ENCODE measurements at regions not wholly inside any gene's neighbourhood (a gene's known extent, or its start where the extent isn't known, plus 50 kb on each side); places are given as distances from the start of the nearest gene placed in this dataset.

DNA sequence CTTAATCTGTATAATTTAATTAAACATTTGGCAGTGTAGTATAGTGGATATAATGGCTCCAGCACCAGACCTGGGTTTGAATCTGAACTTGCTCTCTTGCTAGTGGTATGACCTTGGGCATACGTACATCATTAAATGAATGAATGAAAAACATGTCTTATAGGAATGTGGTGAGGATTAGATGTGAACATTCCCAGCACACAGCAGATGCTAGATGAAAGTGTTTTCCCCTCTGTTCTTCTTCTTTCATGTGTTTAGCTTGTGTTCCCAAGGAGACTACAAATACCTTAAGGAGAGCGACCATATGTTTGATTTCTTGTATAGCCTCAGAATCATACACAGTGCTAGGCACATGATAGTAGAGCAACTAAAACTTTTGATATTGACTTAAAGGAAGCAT, 56.5 kb downstream of the CT47B1 start:
- H3K4me1 ChIP-seq (ENCODE audit: insufficient read depth) = no peaks in the 10 kb centered on the region
- TF ChIP-seq, protein P1, sequence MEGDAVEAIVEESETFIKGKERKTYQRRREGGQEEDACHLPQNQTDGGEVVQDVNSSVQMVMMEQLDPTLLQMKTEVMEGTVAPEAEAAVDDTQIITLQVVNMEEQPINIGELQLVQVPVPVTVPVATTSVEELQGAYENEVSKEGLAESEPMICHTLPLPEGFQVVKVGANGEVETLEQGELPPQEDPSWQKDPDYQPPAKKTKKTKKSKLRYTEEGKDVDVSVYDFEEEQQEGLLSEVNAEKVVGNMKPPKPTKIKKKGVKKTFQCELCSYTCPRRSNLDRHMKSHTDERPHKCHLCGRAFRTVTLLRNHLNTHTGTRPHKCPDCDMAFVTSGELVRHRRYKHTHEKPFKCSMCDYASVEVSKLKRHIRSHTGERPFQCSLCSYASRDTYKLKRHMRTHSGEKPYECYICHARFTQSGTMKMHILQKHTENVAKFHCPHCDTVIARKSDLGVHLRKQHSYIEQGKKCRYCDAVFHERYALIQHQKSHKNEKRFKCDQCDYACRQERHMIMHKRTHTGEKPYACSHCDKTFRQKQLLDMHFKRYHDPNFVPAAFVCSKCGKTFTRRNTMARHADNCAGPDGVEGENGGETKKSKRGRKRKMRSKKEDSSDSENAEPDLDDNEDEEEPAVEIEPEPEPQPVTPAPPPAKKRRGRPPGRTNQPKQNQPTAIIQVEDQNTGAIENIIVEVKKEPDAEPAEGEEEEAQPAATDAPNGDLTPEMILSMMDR (IDR thresholded peaks at IDR 0.05) = no peak
- no peak for TF ChIP-seq EP300 (IDR thresholded peaks at IDR 0.05)
- no peaks in the 10 kb centered on the region for H3K36me3 ChIP-seq
- H3K27ac ChIP-seq = no peak overlapping the region
- no peak for DNase-seq
- H3K4me3 ChIP-seq = no peak overlapping the region
- 42 to 56% (median 49%) methylated on average over 2 of the region's 2 CpGs for WGBS, 3 donors
- intact Hi-C loops (cut with DNase I) = no loop called here
- H3K27me3 ChIP-seq = no peaks in the 10 kb centered on the region
- H3K9me3 ChIP-seq = no peaks in the 10 kb centered on the region

DNA sequence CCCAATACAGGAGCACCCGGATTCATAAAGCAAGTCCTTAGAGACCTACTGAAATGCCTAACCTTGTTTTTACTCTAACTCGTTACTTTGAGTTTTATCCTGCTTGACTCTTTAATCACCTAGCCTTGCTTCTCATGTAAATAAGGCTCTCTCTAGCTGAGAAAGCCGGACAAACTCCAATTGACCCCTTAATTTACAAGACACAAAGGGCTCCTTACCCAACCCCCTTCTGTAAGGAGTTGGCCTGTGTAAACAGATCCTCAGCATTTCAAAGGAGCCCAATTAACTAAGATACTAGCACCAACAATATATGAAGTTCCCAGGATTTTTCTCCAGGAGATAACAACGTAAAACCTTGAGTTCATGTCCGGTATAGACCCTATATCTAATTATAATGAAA, 61.7 kb downstream of the CT47B1 start:
- no peak for TF ChIP-seq POLR2A (IDR thresholded peaks at IDR 0.05)
- no peak for TF ChIP-seq EP300 (IDR thresholded peaks at IDR 0.05)
- TF ChIP-seq, protein P1 (IDR thresholded peaks at IDR 0.05) = no peak
- Histone ChIP-seq H3K36me3 (no peaks in the 10 kb centered on the region), H3K4me3 (no peak overlapping the region), H3K4me1 (ENCODE audit: insufficient read depth) (no peaks in the 10 kb centered on the region), H3K27ac (no peak overlapping the region), H3K27me3 (no peaks in the 10 kb centered on the region), H3K9me3 (no peaks in the 10 kb centered on the region)
- intact Hi-C loops (cut with DNase I) = no loop called here
- WGBS, 3 donors = 21 to 27% (median 24%) methylated on average over 5 of the region's 5 CpGs
- no peak for DNase-seq

DNA sequence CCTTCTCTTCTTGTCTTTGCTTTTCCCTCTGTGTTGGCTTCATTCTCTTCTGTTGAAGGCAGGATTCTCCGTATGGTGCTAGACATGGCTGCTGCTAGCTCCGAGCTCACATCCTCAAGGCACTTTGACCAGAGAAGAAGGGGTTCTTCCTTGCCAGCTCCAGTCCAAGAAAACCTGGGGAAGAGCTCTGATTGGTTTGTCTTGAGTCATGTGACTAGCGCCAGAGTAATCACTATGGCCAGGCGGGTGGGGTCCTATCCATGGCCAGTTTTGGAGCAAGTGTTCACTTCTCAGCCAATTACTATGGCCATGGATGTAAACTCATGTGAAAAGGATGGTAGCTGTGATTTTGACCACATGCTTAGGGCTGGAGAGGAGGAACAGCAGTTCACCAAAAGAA, 74.2 kb downstream of the CT47B1 start:
- Histone ChIP-seq H3K27me3 (no peaks in the 10 kb centered on the region), H3K9me3 (no peaks in the 10 kb centered on the region), H3K4me3 (no peak overlapping the region), H3K4me1 (ENCODE audit: insufficient read depth) (no peaks in the 10 kb centered on the region), H3K27ac (no peak overlapping the region), H3K36me3 (no peaks in the 10 kb centered on the region)
- DNase-seq = no peak
- no peak for TF ChIP-seq EP300 (IDR thresholded peaks at IDR 0.05)
- TF ChIP-seq POLR2A (IDR thresholded peaks at IDR 0.05) = no peak
- TF ChIP-seq, protein P1 (IDR thresholded peaks at IDR 0.05) = no peak
- intact Hi-C loops (cut with DNase I) = no loop called here
- 46 to 78% (median 69%) methylated on average over 4 of the region's 4 CpGs for WGBS, 3 donors

DNA sequence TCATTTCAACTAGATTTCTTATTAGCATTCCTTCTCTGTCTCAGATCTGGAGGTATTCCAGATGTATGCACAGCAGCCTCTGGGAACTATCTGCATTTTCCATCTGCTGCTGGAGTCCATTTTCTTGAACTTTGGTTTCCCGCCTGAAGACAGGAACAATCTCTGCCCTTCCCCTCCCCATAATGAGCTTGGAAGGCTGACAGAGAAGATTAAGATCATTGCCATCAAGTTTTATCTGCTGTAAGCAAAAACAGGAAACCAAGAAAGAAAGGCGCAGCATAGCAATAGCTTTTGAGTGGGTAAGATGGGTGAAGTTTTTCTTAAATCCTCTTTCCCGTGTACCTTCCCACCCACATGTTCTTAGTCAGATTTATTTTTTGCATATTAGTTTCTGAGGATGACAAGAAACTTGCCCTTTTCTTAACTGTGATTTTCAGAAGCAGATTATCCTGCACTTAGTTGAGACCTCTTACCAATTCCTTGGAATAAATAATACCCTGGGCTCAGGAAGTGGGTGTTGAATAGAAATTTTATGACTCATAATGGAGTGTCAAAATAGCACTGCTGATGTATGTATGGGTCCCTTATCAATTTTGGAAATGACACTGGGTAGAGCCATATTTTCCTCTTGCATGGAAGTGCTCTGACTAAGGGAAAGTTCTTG, 78.3 kb downstream of the CT47B1 start:
- no peaks in the 10 kb centered on the region for H3K36me3 ChIP-seq
- no peak for DNase-seq
- TF ChIP-seq EP300 (IDR thresholded peaks at IDR 0.05) = no peak
- TF ChIP-seq POLR2A (IDR thresholded peaks at IDR 0.05) = no peak
- TF ChIP-seq, protein P1 (IDR thresholded peaks at IDR 0.05) = no peak
- no peaks in the 10 kb centered on the region for H3K27me3 ChIP-seq
- WGBS, 3 donors = 50 to 53% (median 52%) methylated on average over 3 of the region's 3 CpGs
- no peak overlapping the region for H3K4me3 ChIP-seq
- H3K4me1 ChIP-seq (ENCODE audit: insufficient read depth) = no peaks in the 10 kb centered on the region
- no peak overlapping the region for H3K27ac ChIP-seq
- no peaks in the 10 kb centered on the region for H3K9me3 ChIP-seq
- intact Hi-C loops (cut with DNase I) = no loop called here
